ENCODE measurements at regions not wholly inside any gene's neighbourhood (a gene's known extent, or its start where the extent isn't known, plus 50 kb on each side); places are given as distances from the start of the nearest gene placed in this dataset.
"Not testable (repeated sequence)": the region's sequence is repeated elsewhere in the genome, so short reads cannot be mapped to it uniquely, and the experiment has no call there.

DNA sequence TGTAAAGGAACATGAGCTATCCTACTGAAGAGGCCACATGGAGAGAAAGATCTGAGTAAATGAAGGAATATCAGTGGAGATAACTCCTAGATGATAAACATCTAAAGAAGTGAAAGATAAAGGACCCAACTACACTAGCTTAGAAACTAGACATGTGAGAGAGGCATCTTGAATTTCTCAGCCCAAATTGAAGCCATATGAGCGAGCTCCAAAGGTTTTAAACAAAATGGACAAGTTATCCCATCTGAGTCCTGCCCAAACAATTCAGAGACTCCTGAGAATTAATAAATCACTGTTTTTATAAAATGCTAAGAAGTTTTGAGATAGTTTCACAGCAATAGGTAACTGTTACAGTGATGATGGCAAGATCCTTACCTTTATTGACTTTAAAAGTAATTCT, 438.9 kb downstream of the NAV3 start:
- Histone ChIP-seq H3K4me1 (no peaks in the 10 kb centered on the region), H3K4me2 (no peak overlapping the region), H3K9me3 (no peaks in the 10 kb centered on the region), H4K20me1 (no peaks in the 10 kb centered on the region), H3K27ac (no peak overlapping the region), H3K27me3 (no peaks in the 10 kb centered on the region), H3K36me3 (no peaks in the 10 kb centered on the region), H3K9ac (no peak overlapping the region), H3K4me3 (no peak overlapping the region)
- no peak for TF ChIP-seq Cebpa-rat (IDR thresholded peaks at IDR 0.05)

- no peaks in the 10 kb centered on the region for H3K4me1 ChIP-seq
- H3K4me3 ChIP-seq = no peak overlapping the region
- H3K27ac ChIP-seq = no peak overlapping the region
- no peaks in the 10 kb centered on the region for H3K9me3 ChIP-seq
- no peaks in the 10 kb centered on the region for H3K27me3 ChIP-seq
- no peak overlapping the region for H3K9ac ChIP-seq
- no peak overlapping the region for H3K4me2 ChIP-seq
- TF ChIP-seq Cebpa-rat (IDR thresholded peaks at IDR 0.05) = no peak
- H3K36me3 ChIP-seq = no peaks in the 10 kb centered on the region
- H4K20me1 ChIP-seq = no peaks in the 10 kb centered on the region
These were observed 440.9 kb downstream of the NAV3 start for GRCh38 chr12:78271546-78271945.

DNA sequence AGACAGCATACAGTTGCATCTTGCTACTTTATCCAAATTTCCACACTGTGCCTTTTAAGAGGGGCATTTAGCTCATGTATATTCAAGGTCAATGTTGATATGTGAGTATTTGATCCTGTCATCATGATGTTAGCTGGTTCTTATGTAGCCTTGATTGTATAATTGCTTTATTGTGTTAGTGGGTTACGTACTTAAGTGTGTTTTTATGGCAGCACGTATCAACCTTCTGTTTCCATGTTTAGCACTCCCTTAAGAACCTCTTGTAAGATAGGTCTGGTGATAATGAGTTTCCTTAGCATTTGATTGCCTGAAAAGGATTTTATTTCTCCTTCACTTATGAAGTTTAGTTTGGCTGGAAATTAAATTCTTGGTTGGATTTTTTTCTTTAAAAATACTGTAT, 445.2 kb downstream of the NAV3 start:
- Histone ChIP-seq H4K20me1 (no peaks in the 10 kb centered on the region), H3K4me1 (no peaks in the 10 kb centered on the region), H3K9ac (no peak overlapping the region), H3K36me3 (no peaks in the 10 kb centered on the region), H3K9me3 (peaks cover 16% of the 10 kb centered on the region), H3K4me2 (no peak overlapping the region), H3K27ac (no peak overlapping the region), H3K4me3 (no peak overlapping the region), H3K27me3 (no peaks in the 10 kb centered on the region)
- no peak for TF ChIP-seq Cebpa-rat (IDR thresholded peaks at IDR 0.05)

- no peaks in the 10 kb centered on the region for H3K27me3 ChIP-seq
- no peak overlapping the region for H3K4me2 ChIP-seq
- no peaks in the 10 kb centered on the region for H4K20me1 ChIP-seq
- TF ChIP-seq Cebpa-rat (IDR thresholded peaks at IDR 0.05) = no peak
- H3K4me1 ChIP-seq = no peaks in the 10 kb centered on the region
- no peaks in the 10 kb centered on the region for H3K36me3 ChIP-seq
- H3K9ac ChIP-seq = no peak overlapping the region
- H3K27ac ChIP-seq = no peak overlapping the region
- no peak overlapping the region for H3K4me3 ChIP-seq
- peaks cover 16% of the 10 kb centered on the region for H3K9me3 ChIP-seq
These were observed 448.1 kb downstream of the NAV3 start for GRCh38 chr12:78278706-78279190.

DNA sequence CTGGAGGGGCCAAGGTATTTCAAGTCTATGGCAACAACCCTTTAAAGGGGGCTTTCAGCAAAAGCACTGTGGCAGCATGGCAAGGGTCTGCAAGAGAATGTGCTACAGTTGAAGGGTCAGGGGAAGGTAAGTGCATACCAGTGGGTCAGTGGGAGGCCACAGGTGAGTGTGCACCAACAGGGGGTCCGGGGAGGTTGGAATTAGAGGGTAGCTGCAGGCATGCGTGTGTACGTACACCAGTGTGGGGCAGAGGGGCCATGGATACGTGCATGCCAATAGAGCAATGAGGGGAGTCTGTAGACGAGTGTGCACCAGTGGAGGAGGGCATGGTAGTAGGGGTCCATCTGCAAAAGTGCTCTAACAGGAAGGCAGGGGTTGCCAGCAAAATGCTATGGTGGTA, 448.9 kb downstream of the NAV3 start:
- H3K9me3 ChIP-seq = peaks cover 16% of the 10 kb centered on the region

GRCh38 chr12:78281102-78281501, 450.4 kb downstream of the NAV3 start:
- peaks cover 16% of the 10 kb centered on the region for H3K9me3 ChIP-seq
- H3K27ac ChIP-seq, H4K20me1 ChIP-seq, H3K27me3 ChIP-seq, H3K9ac ChIP-seq, H3K36me3 ChIP-seq, H3K4me3 ChIP-seq, H3K4me2 ChIP-seq, H3K4me1 ChIP-seq: not testable (repeated sequence)

More for the DNA sequence above, 448.9 kb downstream of the NAV3 start:
- no peak overlapping the region for H3K4me2 ChIP-seq
- no peak overlapping the region for H3K4me3 ChIP-seq
- no peaks in the 10 kb centered on the region for H3K36me3 ChIP-seq
- no peak overlapping the region for H3K27ac ChIP-seq
- no peaks in the 10 kb centered on the region for H3K27me3 ChIP-seq
- no peak for TF ChIP-seq Cebpa-rat (IDR thresholded peaks at IDR 0.05)
- H3K4me1 ChIP-seq = no peaks in the 10 kb centered on the region
- no peak overlapping the region for H3K9ac ChIP-seq
- no peaks in the 10 kb centered on the region for H4K20me1 ChIP-seq

- H3K36me3 ChIP-seq = no peaks in the 10 kb centered on the region
- no peaks in the 10 kb centered on the region for H3K27me3 ChIP-seq
- H4K20me1 ChIP-seq = no peaks in the 10 kb centered on the region
- H3K4me3 ChIP-seq = no peak overlapping the region
- no peaks in the 10 kb centered on the region for H3K4me1 ChIP-seq
- no peaks in the 10 kb centered on the region for H3K9me3 ChIP-seq
- no peak for TF ChIP-seq Cebpa-rat (IDR thresholded peaks at IDR 0.05)
- H3K27ac ChIP-seq = no peak overlapping the region
- H3K9ac ChIP-seq = no peak overlapping the region
- no peak overlapping the region for H3K4me2 ChIP-seq
These were observed 453.7 kb downstream of the NAV3 start for GRCh38 chr12:78284417-78284816.

DNA sequence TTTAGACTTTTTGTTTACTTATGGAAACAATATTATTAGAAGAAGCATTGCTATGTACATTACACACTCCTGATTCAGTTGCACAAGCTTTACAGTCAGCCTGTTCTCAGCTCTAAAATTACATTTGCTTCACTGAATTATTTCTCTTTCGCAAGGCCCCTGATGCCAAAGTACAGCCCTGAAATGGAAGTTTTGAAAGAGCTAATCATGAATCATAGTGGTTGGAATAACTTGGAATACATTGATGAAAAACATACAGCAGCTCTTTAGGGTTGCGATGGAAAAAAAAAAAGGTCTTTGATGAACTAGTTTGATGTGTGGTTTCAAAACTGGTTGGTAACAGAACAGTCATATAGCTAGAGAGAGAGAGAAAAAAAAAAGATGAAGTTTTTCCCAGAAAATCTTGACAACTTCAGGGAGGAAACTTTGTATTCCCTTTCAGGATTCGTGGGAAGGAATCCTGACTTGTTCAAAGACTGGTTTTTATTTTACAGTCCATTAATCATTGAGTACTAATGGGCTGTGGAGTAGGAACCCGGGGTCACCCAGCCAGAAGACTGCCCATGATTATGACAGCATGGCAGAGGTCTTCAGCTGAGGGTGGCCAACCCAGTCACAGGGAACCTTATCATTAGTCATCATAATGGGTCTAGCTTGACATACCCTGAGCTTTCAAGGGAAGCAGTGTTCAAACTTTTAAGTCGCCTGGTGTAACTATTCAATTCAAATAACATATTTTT, 460.1 kb downstream of the NAV3 start:
- Histone ChIP-seq H3K27me3 (no peaks in the 10 kb centered on the region), H3K4me1 (peaks cover 10% of the 10 kb centered on the region), H3K9me3 (no peaks in the 10 kb centered on the region), H3K9ac (no peak overlapping the region), H3K4me3 (no peak overlapping the region), H3K36me3 (no peaks in the 10 kb centered on the region), H4K20me1 (no peaks in the 10 kb centered on the region), H3K27ac (no peak overlapping the region), H3K4me2 (no peak overlapping the region)
- TF ChIP-seq Cebpa-rat (IDR thresholded peaks at IDR 0.05) = no peak

GRCh38 chr12:78293059-78293686, 462.5 kb downstream of the NAV3 start:
- Histone ChIP-seq H3K4me1 (peaks cover 10% of the 10 kb centered on the region), H3K27me3 (no peaks in the 10 kb centered on the region), H3K4me2 (peak overlapping the region; percentile 54), H3K9me3 (no peaks in the 10 kb centered on the region), H3K9ac (no peak overlapping the region), H3K36me3 (no peaks in the 10 kb centered on the region), H3K27ac (no peak overlapping the region), H3K4me3 (no peak overlapping the region), H4K20me1 (no peaks in the 10 kb centered on the region)
- TF ChIP-seq Cebpa-rat (IDR thresholded peaks at IDR 0.05) = no peak

GRCh38 chr12:78301282-78301681, 470.6 kb downstream of the NAV3 start:
- H3K9ac ChIP-seq, H3K36me3 ChIP-seq, H3K4me2 ChIP-seq: not testable (repeated sequence)

More at GRCh38 chr12:78301282-78301681, 470.6 kb downstream of the NAV3 start:
- H3K9me3 ChIP-seq, H3K27ac ChIP-seq, H3K27me3 ChIP-seq, H3K4me3 ChIP-seq, H4K20me1 ChIP-seq, H3K4me1 ChIP-seq: not testable (repeated sequence)
